NT2/D1 (cell line): ENCODE measurements at regions not wholly inside any gene's neighbourhood (a gene's known extent, or its start where the extent isn't known, plus 50 kb on each side); places are given as distances from the start of the nearest gene placed in this dataset.

Experiments
- DNase-seq: peaks from one replicate; pipeline ENCODE4 v3.0.0-alpha.2; 2011; ENCODE audit warnings: low read depth, low spot score
- H3K27me3 ChIP-seq: 2 replicates; pipeline ENCODE4 v1.6.0; 2011; ENCODE audit warnings: mild to moderate bottlenecking; ENCODE audit not compliant: insufficient read length, insufficient read depth
- H3K36me3 ChIP-seq: 2 replicates; pipeline ENCODE4 v1.6.1; 2011; ENCODE audit warnings: mild to moderate bottlenecking, low read length, mixed read lengths; ENCODE audit not compliant: insufficient read depth, insufficient read length
- H3K4me1 ChIP-seq: 2 replicates; pipeline ENCODE4 v1.5.1; 2011; ENCODE audit not compliant: insufficient read depth, insufficient read length
- H3K4me3 ChIP-seq: 2 replicates; pipeline ENCODE4 v1.5.1; 2011; ENCODE audit warnings: low read depth; ENCODE audit not compliant: insufficient read length
- H3K9ac ChIP-seq: 2 replicates; pipeline ENCODE4 v1.6.0; 2011; ENCODE audit warnings: low read depth; ENCODE audit not compliant: insufficient read length
- H3K9me3 ChIP-seq: 2 replicates; pipeline ENCODE4 v1.5.1; 2011; ENCODE audit warnings: mild to moderate bottlenecking, low read length; ENCODE audit not compliant: insufficient read depth
- SUZ12 ChIP-seq: IDR thresholded peaks from 2 replicates; pipeline ENCODE4 v1.6.1; 2011; ENCODE audit not compliant: insufficient read length, insufficient read depth; ENCODE audit errors: extremely low read depth
- YY1 ChIP-seq: IDR thresholded peaks from 2 replicates; pipeline ENCODE4 v1.6.1; 2011; ENCODE audit not compliant: insufficient read length, insufficient read depth
- ZNF274 ChIP-seq: IDR thresholded peaks from 2 replicates; pipeline ENCODE4 v1.6.1; 2011; ENCODE audit warnings: mild to moderate bottlenecking, low read depth, low read length

- no peak for DNase-seq
- TF ChIP-seq ZNF274 (no peak), SUZ12 (no peak), YY1 (no peak)
- Histone ChIP-seq H3K36me3 (no peaks in the 10 kb centered on the region), H3K4me1 (no peaks in the 10 kb centered on the region), H3K9me3 (no peaks in the 10 kb centered on the region), H3K27me3 (peaks cover 12% of the 10 kb centered on the region), H3K9ac (no peak overlapping the region), H3K4me3 (no peak overlapping the region)
Measured at GRCh38 chr2:235365743-235366142, 128.1 kb upstream of the AGAP1 start.

GRCh38 chr2:235366390-235366789, 127.5 kb upstream of the AGAP1 start:
- Histone ChIP-seq H3K9ac (no peak overlapping the region), H3K9me3 (no peaks in the 10 kb centered on the region), H3K4me1 (no peaks in the 10 kb centered on the region), H3K36me3 (no peaks in the 10 kb centered on the region), H3K27me3 (peaks cover 12% of the 10 kb centered on the region), H3K4me3 (no peak overlapping the region)
- no peak for DNase-seq
- TF ChIP-seq ZNF274 = no peak
- no peak for TF ChIP-seq SUZ12
- TF ChIP-seq YY1 = no peak

GRCh38 chr2:235366807-235367206, 127.0 kb upstream of the AGAP1 start:
- H3K4me3 ChIP-seq = no peak overlapping the region
- no peak for DNase-seq
- H3K9me3 ChIP-seq = no peaks in the 10 kb centered on the region
- TF ChIP-seq YY1 = no peak
- no peak for TF ChIP-seq ZNF274
- no peak for TF ChIP-seq SUZ12
- no peaks in the 10 kb centered on the region for H3K4me1 ChIP-seq
- H3K9ac ChIP-seq = no peak overlapping the region
- H3K36me3 ChIP-seq = no peaks in the 10 kb centered on the region
- peaks cover 10% of the 10 kb centered on the region for H3K27me3 ChIP-seq

- Histone ChIP-seq H3K9me3 (no peaks in the 10 kb centered on the region), H3K4me3 (no peak overlapping the region), H3K4me1 (no peaks in the 10 kb centered on the region), H3K27me3 (peaks cover 8% of the 10 kb centered on the region), H3K9ac (no peak overlapping the region), H3K36me3 (no peaks in the 10 kb centered on the region)
- DNase-seq = no peak
- TF ChIP-seq ZNF274 = no peak
- no peak for TF ChIP-seq YY1
Measured at GRCh38 chr2:235371018-235371417, 122.8 kb upstream of the AGAP1 start.

- DNase-seq = no peak
- TF ChIP-seq YY1 = no peak
- no peak for TF ChIP-seq ZNF274
- no peak for TF ChIP-seq SUZ12
- H3K9ac ChIP-seq = no peak overlapping the region
- no peaks in the 10 kb centered on the region for H3K36me3 ChIP-seq
- no peaks in the 10 kb centered on the region for H3K9me3 ChIP-seq
- no peak overlapping the region for H3K4me3 ChIP-seq
- H3K27me3 ChIP-seq = peaks cover 6% of the 10 kb centered on the region
- no peaks in the 10 kb centered on the region for H3K4me1 ChIP-seq
Measured at GRCh38 chr2:235373171-235373570, 120.7 kb upstream of the AGAP1 start.

- Histone ChIP-seq H3K9me3 (no peaks in the 10 kb centered on the region), H3K36me3 (no peaks in the 10 kb centered on the region), H3K9ac (no peak overlapping the region), H3K4me1 (no peaks in the 10 kb centered on the region), H3K4me3 (no peak overlapping the region), H3K27me3 (no peaks in the 10 kb centered on the region)
- TF ChIP-seq YY1 (no peak), ZNF274 (no peak), SUZ12 (no peak)
- DNase-seq = no peak
Measured at GRCh38 chr2:235377176-235377575, 116.7 kb upstream of the AGAP1 start.

- H3K4me1 ChIP-seq = no peaks in the 10 kb centered on the region
- no peaks in the 10 kb centered on the region for H3K27me3 ChIP-seq
- H3K36me3 ChIP-seq = no peaks in the 10 kb centered on the region
- H3K9ac ChIP-seq = no peak overlapping the region
- H3K4me3 ChIP-seq = no peak overlapping the region
- DNase-seq = no peak
- TF ChIP-seq SUZ12 (no peak), ZNF274 (no peak), YY1 (no peak)
- H3K9me3 ChIP-seq = no peaks in the 10 kb centered on the region
Measured at GRCh38 chr2:235378246-235378645, 115.6 kb upstream of the AGAP1 start.

GRCh38 chr2:235378944-235379343, 114.9 kb upstream of the AGAP1 start:
- no peak for DNase-seq
- Histone ChIP-seq H3K4me1 (no peaks in the 10 kb centered on the region), H3K4me3 (no peak overlapping the region), H3K36me3 (no peaks in the 10 kb centered on the region), H3K9me3 (no peaks in the 10 kb centered on the region), H3K9ac (no peak overlapping the region), H3K27me3 (no peaks in the 10 kb centered on the region)
- no peak for TF ChIP-seq YY1
- TF ChIP-seq ZNF274 = no peak
- TF ChIP-seq SUZ12 = no peak
